Motor neuron (in vitro differentiated cells): ENCODE measurements at regions not wholly inside any gene's neighbourhood (a gene's known extent, or its start where the extent isn't known, plus 50 kb on each side); places are given as distances from the start of the nearest gene placed in this dataset.
A peak's percentile ranks its signal among the peaks of the same experiment; 100 is the strongest.

ENCODE experiments used
- ATAC-seq, 8 experiments: fragments of 200-7000 bp; cut with Tn5 transposase; replicated peaks in 6 of 8; 2 replicates each; pipeline ENCODE4 v1.8.0; 2021; ENCODE audit warnings: mild to moderate bottlenecking in 8 of 8, moderate library complexity in 8 of 8
- H3K27ac ChIP-seq, 2 donors: fragments of 250-450 bp; sonication (Bioruptor Pico); 2 replicates each; pipeline ENCODE4 v1.9.0; 2021; ENCODE audit warnings: antibody characterized with exemption in 2 of 2, mild to moderate bottlenecking in 2 of 2, moderate library complexity in 1 of 2
- H3K4me1 ChIP-seq, 2 donors: fragments of 250-450 bp; sonication (Bioruptor Pico); replicated peaks in 1 of 2; 2 replicates each; pipeline ENCODE4 v1.6.1; 2021; ENCODE audit warnings: antibody characterized with exemption in 2 of 2, mild to moderate bottlenecking in 2 of 2, moderate library complexity in 1 of 2
- H3K4me3 ChIP-seq, 5 donors: fragments of 250-450 bp; sonication (Bioruptor Pico); 2 replicates each; pipeline ENCODE4 v1.9.0; 2021; ENCODE audit warnings: antibody characterized with exemption in 5 of 5, mild to moderate bottlenecking in 5 of 5, moderate library complexity in 4 of 5
- WGBS, 10 experiments: fragments of 450-650 bp; shearing (Covaris generic); methylation state at CpG; one replicate each; pipeline ENCODE4 v1.0.0; 2022; 5-methylcytosine and 5-hydroxymethylcytosine counted together
- in situ Hi-C, 9 experiments: fragments of 400-800 bp; cut with MboI; loops; one replicate each; pipeline ENCODE4 v1.15.0; 2021; ENCODE audit warnings: low sequenced_read_pairs in 9 of 9, low pct_unique_long_range_greater_than_20kb in 2 of 9; ENCODE audit not compliant: unreplicated experiment in 9 of 9

GRCh38 chr5:54721951-54722654, 204.5 kb downstream of the SNX18 start:
- no peak overlapping the region for H3K27ac ChIP-seq
- H3K4me1 ChIP-seq: peaks cover 0 to 7% of the 10 kb centered on the region in 2 donors
- in situ Hi-C loops: loop anchor here in 1 of 9 experiments (10.0 kb wide), 1 partner anchor 177 kb away; no protein-coding TSS in a partner anchor
- no peak overlapping the region for H3K4me3 ChIP-seq
- ATAC-seq: peak in 1 of 8 experiments; percentile 38
- 38 to 95% (median 70%) methylated on average over 2 to 5 of the region's 5 CpGs for WGBS, 10 experiments

DNA sequence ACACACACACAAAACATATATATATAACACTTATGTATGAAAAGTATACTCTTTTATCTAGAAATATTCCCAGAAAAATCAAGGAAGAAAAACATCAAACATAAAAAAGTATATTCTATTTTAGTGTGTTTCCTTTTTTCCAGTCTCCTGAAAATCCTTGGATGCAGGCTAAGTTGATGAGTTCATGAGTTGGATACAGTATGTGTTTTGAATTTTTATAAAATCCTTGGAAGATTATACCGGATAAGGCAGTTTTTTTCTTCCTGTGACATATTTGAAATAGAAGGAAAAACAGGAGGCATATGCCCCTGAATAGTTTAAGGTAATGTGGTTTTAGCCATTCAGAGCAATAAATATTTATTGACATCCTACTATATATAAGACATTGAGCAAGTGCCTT, 203.6 kb downstream of the SNX18 start:
- no peak for ATAC-seq
- 0 to 100% (median 97%) methylated on average over 1 of the region's 1 CpG; no CpG with 5 or more reads in 2 of the 10 experiments for WGBS, 10 experiments

GRCh38 chr5:54720341-54720740, 202.8 kb downstream of the SNX18 start:
- ATAC-seq: no peak
- in situ Hi-C loops: loop anchor here in 1 of 9 experiments (10.0 kb wide), 1 partner anchor 176 kb away; no protein-coding TSS in a partner anchor
- Histone ChIP-seq H3K4me1 (peaks cover 0 to 7% of the 10 kb centered on the region in 2 donors), H3K4me3 (no peak overlapping the region), H3K27ac (no peak overlapping the region)
- 11 to 100% (median 90%) methylated on average over 1 to 3 of the region's 3 CpGs; no CpG with 5 or more reads in 5 of the 10 experiments for WGBS, 10 experiments

More for the DNA sequence above, 203.6 kb downstream of the SNX18 start:
- peaks cover 0 to 7% of the 10 kb centered on the region in 2 donors for H3K4me1 ChIP-seq
- in situ Hi-C loops: loop anchor here in 1 of 9 experiments (10.0 kb wide), 1 partner anchor 176 kb away; no protein-coding TSS in a partner anchor
- no peak overlapping the region for H3K27ac ChIP-seq
- H3K4me3 ChIP-seq: no peak overlapping the region

DNA sequence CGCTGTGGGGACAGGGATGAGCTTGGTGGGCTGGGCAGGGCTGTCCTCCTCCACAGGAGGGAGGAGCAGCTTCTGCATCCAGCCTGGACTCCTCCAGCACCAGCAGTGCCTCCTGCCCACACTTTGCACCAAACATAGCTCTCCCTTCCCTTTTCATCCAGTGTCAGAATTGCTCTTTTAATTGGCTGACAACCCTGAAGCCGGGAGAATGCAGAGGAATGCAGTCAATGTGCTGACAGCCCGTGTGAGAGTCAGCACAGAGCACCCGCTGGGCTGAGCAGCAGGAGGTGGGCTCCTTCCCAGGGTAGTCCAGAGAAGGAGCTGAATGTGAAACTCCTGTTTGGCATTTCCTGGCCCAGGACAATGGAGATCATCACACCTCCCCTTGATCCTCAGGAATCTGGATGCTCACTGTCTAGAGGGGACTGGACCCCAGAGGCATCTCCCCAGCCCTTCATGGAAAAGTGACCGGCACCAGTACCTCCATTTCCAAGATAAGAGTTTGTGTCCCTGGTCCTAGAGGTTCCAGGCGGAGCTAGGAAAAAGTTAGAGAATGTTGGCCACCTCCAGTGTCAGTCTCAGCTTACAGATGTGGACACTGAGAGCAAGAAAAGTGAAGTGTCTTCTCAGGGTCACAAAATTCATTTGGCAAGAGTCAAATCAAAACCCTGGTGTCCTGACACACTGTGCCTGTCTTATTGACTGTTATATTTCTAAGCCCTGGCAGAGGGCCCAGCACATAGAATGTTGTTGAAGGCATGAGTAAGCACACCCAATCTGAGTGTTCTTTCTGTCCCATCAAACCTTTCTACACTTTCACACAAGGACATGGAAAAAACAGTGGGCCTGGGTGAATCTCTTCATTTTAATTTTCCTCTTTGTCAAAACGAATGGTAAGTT, 202.1 kb downstream of the SNX18 start:
- in situ Hi-C loops: loop anchor here in 1 of 9 experiments (10.0 kb wide), 1 partner anchor 175 kb away; no protein-coding TSS in a partner anchor
- Histone ChIP-seq H3K4me3 (no peak overlapping the region), H3K27ac (no peak overlapping the region), H3K4me1 (peaks cover 0 to 7% of the 10 kb centered on the region in 2 donors)
- ATAC-seq: peak; percentile 41 to 91 (median 74)
- 0 to 100% (median 21%) methylated on average over 1 to 7 of the region's 7 CpGs; no CpG with 5 or more reads in 2 of the 10 experiments for WGBS, 10 experiments

DNA sequence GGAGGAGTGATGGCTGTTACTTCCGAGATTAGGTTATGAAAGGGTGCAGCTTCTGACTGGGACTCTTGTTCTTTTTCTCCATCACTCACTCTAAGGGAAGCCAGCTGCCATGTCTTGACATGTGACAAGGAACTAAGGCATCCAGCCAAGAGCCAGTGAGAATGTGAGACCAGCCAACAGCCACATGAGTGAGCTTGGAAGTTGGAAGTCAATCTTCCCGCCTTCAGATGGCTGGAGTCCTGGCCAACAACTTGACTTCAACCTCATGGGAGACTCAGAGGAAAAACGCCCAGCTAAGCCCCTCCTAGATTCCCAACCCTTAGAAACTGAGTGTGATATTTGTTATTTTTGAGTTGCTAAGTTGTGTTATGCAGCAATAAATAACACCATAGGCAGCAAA, 201.1 kb downstream of the SNX18 start:
- 0 to 83% (median 49%) methylated on average over 1 to 3 of the region's 3 CpGs; no CpG with 5 or more reads in 3 of the 10 experiments for WGBS, 10 experiments
- in situ Hi-C loops: no loop called here
- ATAC-seq: peak in 3 of 8 experiments; percentile 64 to 79 (median 77)
- Histone ChIP-seq H3K4me3 (no peak overlapping the region), H3K4me1 (peaks cover 0 to 7% of the 10 kb centered on the region in 2 donors), H3K27ac (no peak overlapping the region)

DNA sequence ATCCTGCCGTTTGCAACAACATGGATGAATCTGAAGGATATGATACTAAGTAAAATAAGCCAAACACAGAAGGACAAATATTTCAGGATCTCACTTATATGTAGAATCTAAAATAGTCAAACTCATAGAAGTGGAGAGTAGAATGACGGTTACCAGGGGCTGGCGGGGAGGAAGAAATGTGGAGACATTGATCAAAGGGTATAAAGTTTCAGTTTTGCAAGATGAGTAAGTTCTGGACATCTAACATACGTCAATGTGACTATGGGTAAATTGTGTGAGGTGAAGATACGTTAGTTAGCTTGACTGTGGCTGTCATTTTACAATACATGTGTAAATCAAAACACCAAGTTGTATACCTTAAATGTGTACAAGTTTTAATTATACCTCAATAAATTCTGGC, 200.3 kb downstream of the SNX18 start:
- Histone ChIP-seq H3K4me3 (no peak overlapping the region), H3K27ac (no peak overlapping the region), H3K4me1 (peaks cover 0 to 7% of the 10 kb centered on the region in 2 donors)
- ATAC-seq: no peak
- in situ Hi-C loops: no loop called here
- WGBS, 10 experiments: 78 to 100% (median 92%) methylated on average over 3 to 5 of the region's 5 CpGs

DNA sequence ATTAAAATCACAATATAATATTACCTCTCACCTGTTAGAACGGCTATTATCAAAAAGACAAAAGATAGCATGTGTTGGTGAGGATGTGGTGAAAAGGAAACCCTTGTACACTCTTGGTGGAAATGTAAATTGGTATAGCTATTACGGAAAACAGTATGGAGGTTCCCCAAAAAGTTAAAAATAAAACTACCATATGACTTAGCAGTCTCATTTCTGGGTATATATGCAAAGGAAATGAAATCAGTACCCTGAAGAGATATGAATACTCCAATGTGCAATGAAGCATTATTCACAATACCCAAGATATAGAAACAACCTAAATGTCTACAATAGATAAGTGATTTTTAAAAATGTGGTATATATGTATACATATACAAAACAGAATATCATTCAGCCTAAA, 199.9 kb downstream of the SNX18 start:
- Histone ChIP-seq H3K4me3 (no peak overlapping the region), H3K4me1 (peaks cover 0 to 7% of the 10 kb centered on the region in 2 donors), H3K27ac (no peak overlapping the region)
- 82 to 100% (median 100%) methylated on average over 1 to 2 of the region's 2 CpGs; no CpG with 5 or more reads in 1 of the 10 experiments for WGBS, 10 experiments
- no peak for ATAC-seq
- in situ Hi-C loops: no loop called here

DNA sequence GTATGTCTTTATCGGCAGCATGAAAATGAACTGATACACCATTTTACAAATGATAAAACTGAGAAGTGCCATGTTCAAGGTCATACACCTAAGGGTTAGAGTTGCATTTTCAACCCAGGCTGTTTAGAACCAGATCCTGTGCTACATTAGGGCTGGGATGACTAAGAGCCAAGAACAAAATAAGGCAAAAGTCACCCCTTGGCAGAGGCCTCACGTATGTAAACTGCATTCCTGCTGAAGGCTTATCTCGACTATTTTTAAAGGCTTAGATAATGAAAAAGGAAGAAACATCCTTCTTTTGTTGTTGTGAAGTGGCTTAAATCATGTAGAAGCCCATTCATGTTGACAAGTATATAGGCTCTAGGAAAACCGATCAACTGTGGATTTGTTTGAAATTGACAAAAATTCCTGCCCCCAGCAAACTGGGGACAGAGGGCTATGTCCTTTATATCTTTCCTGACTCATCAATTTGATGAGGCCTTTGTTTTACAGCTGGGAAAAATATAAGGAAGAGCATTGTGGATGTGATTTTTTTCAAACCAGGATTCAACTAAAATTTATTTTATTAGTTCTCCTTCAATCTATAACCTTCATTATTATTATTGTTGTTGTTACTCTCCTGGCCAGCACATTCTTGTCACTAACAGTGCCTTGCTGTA, 196.5 kb downstream of the SNX18 start:
- no peak overlapping the region for H3K27ac ChIP-seq
- no peak for ATAC-seq

DNA sequence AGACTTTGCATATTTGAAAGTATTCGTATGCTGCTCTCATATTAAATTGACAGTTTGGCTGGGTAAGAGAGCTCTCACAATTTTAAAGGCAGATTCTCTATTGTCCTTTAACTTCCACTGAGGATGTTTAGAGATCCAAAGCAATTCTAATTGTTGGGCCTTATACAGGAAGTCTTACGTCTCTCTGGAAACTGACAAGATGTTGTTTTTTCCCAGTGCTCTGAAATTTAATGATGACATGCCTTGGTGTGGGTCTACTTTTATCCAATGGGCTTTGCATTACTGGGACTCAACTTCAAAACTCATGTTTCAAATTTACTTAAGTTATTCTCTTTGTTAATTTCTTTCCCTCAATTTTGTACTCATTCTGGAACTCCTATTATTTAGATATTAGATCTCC, 191.5 kb downstream of the SNX18 start:
- whole genome bisulfite sequencing, 10 experiments: 25 to 100% (median 75%) methylated on average over 1 to 2 of the region's 2 CpGs; no CpG with 5 or more reads in 1 of the 10 experiments
- no peaks in the 10 kb centered on the region for H3K4me1 ChIP-seq
- ATAC-seq: no peak
- H3K27ac ChIP-seq: no peak overlapping the region
- H3K4me3 ChIP-seq: no peak overlapping the region
- in situ Hi-C loops: no loop called here

More for the DNA sequence above, 196.5 kb downstream of the SNX18 start:
- Histone ChIP-seq H3K4me1 (peaks cover 0 to under 1% of the 10 kb centered on the region in 2 donors), H3K4me3 (no peak overlapping the region)
- in situ Hi-C loops: no loop called here
- 65 to 100% (median 81%) methylated on average over 1 to 4 of the region's 4 CpGs; no CpG with 5 or more reads in 2 of the 10 experiments for WGBS, 10 experiments

- no peak overlapping the region for H3K4me3 ChIP-seq
- H3K27ac ChIP-seq: no peak overlapping the region
- in situ Hi-C loops: no loop called here
- ATAC-seq: no peak
- WGBS, 10 experiments: 53 to 83% (median 57%) methylated on average over 1 to 2 of the region's 2 CpGs; no CpG with 5 or more reads in 4 of the 10 experiments
- peaks cover 0 to 10% of the 10 kb centered on the region in 2 donors for H3K4me1 ChIP-seq
These were observed 190.3 kb downstream of the SNX18 start for GRCh38 chr5:54707841-54708240.

- no peak for ATAC-seq
- no peak overlapping the region for H3K27ac ChIP-seq
- peaks cover 0 to 10% of the 10 kb centered on the region in 2 donors for H3K4me1 ChIP-seq
- no peak overlapping the region for H3K4me3 ChIP-seq
- WGBS, 10 experiments: 80 to 100% (median 100%) methylated on average over 1 of the region's 1 CpG; no CpG with 5 or more reads in 3 of the 10 experiments
- in situ Hi-C loops: no loop called here
These were observed 188.6 kb downstream of the SNX18 start for GRCh38 chr5:54705994-54706653.

- in situ Hi-C loops: no loop called here
- 50 to 100% (median 83%) methylated on average over 1 to 3 of the region's 3 CpGs; no CpG with 5 or more reads in 3 of the 10 experiments for WGBS, 10 experiments
- Histone ChIP-seq H3K4me1 (peaks cover 0 to 10% of the 10 kb centered on the region in 2 donors), H3K4me3 (no peak overlapping the region), H3K27ac (no peak overlapping the region)
- no peak for ATAC-seq
These were observed 187.3 kb downstream of the SNX18 start for GRCh38 chr5:54704825-54705224.
